Esophagus muscularis mucosa (tissue), 4 donors: ENCODE measurements at regions not wholly inside any gene's neighbourhood (a gene's known extent, or its start where the extent isn't known, plus 50 kb on each side); places are given as distances from the start of the nearest gene placed in this dataset.

Experiments used
- EP300 ChIP-seq: sonication (generic); formaldehyde crosslinking; IDR thresholded peaks from one replicate; pipeline ENCODE4 v1.6.1; 2017; ENCODE audit warnings: antibody characterized with exemption
- POLR2A ChIP-seq: fragments of 450-650 bp; IDR thresholded peaks from one replicate; pipeline ENCODE4 v1.6.1; 2017; ENCODE audit warnings: antibody characterized with exemption, moderate library complexity, mild to moderate bottlenecking, low read depth
- POLR2AphosphoS5 ChIP-seq, 2 donors: sonication (generic); formaldehyde crosslinking; IDR thresholded peaks; one replicate each; pipeline ENCODE4 v1.6.1; 2017; ENCODE audit warnings: antibody characterized with exemption in 2 of 2
- TF ChIP-seq, protein P1 (sequence below), 3 experiments: fragments of 200-600 bp in 2 of 3; fragments of 450-650 bp in 1 of 3; sonication (generic) in 2 of 3; IDR thresholded peaks; one replicate each; pipeline ENCODE4 v1.5.1; 2017 to 2019; ENCODE audit warnings: antibody characterized with exemption in 3 of 3, mild to moderate bottlenecking in 2 of 3, moderate library complexity in 1 of 3

DNA sequence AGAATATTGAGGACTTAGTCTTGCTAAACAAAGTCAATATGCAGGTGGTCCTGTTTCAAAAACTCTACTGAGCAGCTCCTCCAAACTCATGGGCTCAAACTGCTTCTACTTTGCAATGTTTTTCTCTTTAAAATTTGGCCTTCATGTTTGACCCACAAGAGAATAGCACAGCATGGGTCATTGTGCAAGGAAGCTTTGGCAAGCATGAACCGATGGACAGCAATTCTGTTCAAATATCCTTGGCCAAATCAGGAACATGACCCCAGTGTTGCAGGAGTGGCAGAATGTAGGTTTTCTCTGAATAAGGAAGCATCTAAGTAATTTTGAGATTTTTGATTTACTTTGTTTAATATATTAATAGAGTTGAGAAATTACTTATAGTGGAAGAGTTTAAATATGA lies 477.9 kb downstream of the KCNJ3 start:
- TF ChIP-seq, protein P1, sequence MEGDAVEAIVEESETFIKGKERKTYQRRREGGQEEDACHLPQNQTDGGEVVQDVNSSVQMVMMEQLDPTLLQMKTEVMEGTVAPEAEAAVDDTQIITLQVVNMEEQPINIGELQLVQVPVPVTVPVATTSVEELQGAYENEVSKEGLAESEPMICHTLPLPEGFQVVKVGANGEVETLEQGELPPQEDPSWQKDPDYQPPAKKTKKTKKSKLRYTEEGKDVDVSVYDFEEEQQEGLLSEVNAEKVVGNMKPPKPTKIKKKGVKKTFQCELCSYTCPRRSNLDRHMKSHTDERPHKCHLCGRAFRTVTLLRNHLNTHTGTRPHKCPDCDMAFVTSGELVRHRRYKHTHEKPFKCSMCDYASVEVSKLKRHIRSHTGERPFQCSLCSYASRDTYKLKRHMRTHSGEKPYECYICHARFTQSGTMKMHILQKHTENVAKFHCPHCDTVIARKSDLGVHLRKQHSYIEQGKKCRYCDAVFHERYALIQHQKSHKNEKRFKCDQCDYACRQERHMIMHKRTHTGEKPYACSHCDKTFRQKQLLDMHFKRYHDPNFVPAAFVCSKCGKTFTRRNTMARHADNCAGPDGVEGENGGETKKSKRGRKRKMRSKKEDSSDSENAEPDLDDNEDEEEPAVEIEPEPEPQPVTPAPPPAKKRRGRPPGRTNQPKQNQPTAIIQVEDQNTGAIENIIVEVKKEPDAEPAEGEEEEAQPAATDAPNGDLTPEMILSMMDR (IDR thresholded peaks at IDR 0.05) = no peak
- TF ChIP-seq POLR2A (no peak), POLR2AphosphoS5 (IDR thresholded peaks at IDR 0.05) (no peak), EP300 (no peak)
